ENCODE measurements at regions not wholly inside any gene's neighbourhood (a gene's known extent, or its start where the extent isn't known, plus 50 kb on each side); places are given as distances from the start of the nearest gene placed in this dataset.

GRCh38 chrX:39043838-39044550 lies 242.7 kb downstream of the MID1IP1 start:
- no peak for TF ChIP-seq CTCF (conservative IDR thresholded peaks at IDR 0.05; ENCODE audit: low read depth, low read length)
- TF ChIP-seq POLR2A (IDR thresholded peaks at IDR 0.05; ENCODE audit: low read depth, low read length): no peak
- no peak for TF ChIP-seq MAFK (IDR thresholded peaks at IDR 0.05; ENCODE audit: low read depth, low read length)
- no peak for TF ChIP-seq SMC3 (IDR thresholded peaks at IDR 0.05; ENCODE audit: low read depth, low read length)
- no peak for TF ChIP-seq RAD21 (IDR thresholded peaks at IDR 0.05; ENCODE audit: low read length)
- no peak for TF ChIP-seq BHLHE40 (IDR thresholded peaks at IDR 0.05; ENCODE audit: low read depth, low read length)
- TF ChIP-seq CEBPB (IDR thresholded peaks at IDR 0.05; ENCODE audit: low read depth, low read length): no peak
- TF ChIP-seq USF2 (IDR thresholded peaks at IDR 0.05; ENCODE audit: low read depth, low read length): no peak
- no peak for TF ChIP-seq FOS (IDR thresholded peaks at IDR 0.05; ENCODE audit: low read depth, low read length)
- TF ChIP-seq RFX5 (IDR thresholded peaks at IDR 0.05; ENCODE audit: low read depth, low read length): no peak
- no peak for TF ChIP-seq NFE2L2 (IDR thresholded peaks at IDR 0.05; ENCODE audit: low read depth, low read length)
- no peak for TF ChIP-seq RCOR1 (IDR thresholded peaks at IDR 0.05; ENCODE audit: insufficient replicate concordance, low read length)
- no peak for TF ChIP-seq CHD1 (IDR thresholded peaks at IDR 0.05; ENCODE audit: low read depth, low read length)
- TF ChIP-seq ELK1 (IDR thresholded peaks at IDR 0.05; ENCODE audit: borderline replicate concordance, low read depth, low read length): no peak

All from IMR-90 (cell line).